HepG2 (cell line): ENCODE measurements at regions not wholly inside any gene's neighbourhood (a gene's known extent, or its start where the extent isn't known, plus 50 kb on each side); places are given as distances from the start of the nearest gene placed in this dataset.

Experiments used
- ATAC-seq: fragments of 200-7000 bp; cut with Tn5 transposase; 3 replicates; pipeline ENCODE4 v1.9.1; 2020; ENCODE audit warnings: mild to moderate bottlenecking, moderate library complexity
- BruUV-seq: library from RNA; stranded (reverse); fragments of 400-500 nt; replicated peaks from 2 replicates; lab custom pipeline; 2021; lab: Mats Ljungman, UMichigan
- CTCF ChIA-PET: fragments of 300-600 bp; formaldehyde crosslinking; extraction: SDS; loops from one replicate; lab custom pipeline; 2021; ENCODE audit warnings: low total read pairs, inconsistent platforms, low intra/inter-chr PET ratio; lab: Yijun Ruan, JAX
- POLR2A ChIA-PET: fragments of 350-600 bp; sonication (Branson Sonifier 250); formaldehyde crosslinking; loops from one replicate; lab custom pipeline; 2020; ENCODE audit warnings: antibody characterized with exemption, inconsistent platforms; lab: Yijun Ruan, JAX
- DNase-seq: peaks from one replicate; pipeline ENCODE4 v3.0.0-alpha.2; 2015; ENCODE audit warnings: low spot score
- FAIRE-seq: peaks from 3 replicates; lab custom pipeline; 2011; peaks lifted over from hg19 to GRCh38; lab: Jason Lieb, UNC
- H2AFZ ChIP-seq: one replicate; pipeline ENCODE4 v1.6.1; 2011; ENCODE audit warnings: low read length, inconsistent platforms
- H3K27ac ChIP-seq: fragments of 300-600 bp; 3 replicates; pipeline ENCODE4 v1.8.0; 2011; ENCODE audit warnings: mixed run types, mild to moderate bottlenecking, mixed read lengths, low read length, inconsistent platforms; ENCODE audit not compliant: insufficient read depth; ENCODE audit errors: extremely low read length
- H3K27me3 ChIP-seq, 2 experiments: fragments of 200-600 bp in 1 of 2; 2 replicates in 1 of 2; 3 replicates in 1 of 2; pipeline versions ENCODE4 v1.6.0 to v1.8.0; 2011; ENCODE audit warnings: low read length in 2 of 2, mild to moderate bottlenecking in 2 of 2, moderate library complexity in 2 of 2, inconsistent platforms in 1 of 2; ENCODE audit not compliant: insufficient read depth in 2 of 2, control insufficient read depth in 1 of 2
- H3K36me3 ChIP-seq, 2 experiments: fragments of 200-600 bp in 1 of 2; replicated peaks in 1 of 2; 2 replicates in 1 of 2; 3 replicates in 1 of 2; pipeline versions ENCODE4 v1.5.1 to v1.8.0; 2011; ENCODE audit warnings: low read length in 2 of 2, inconsistent platforms in 1 of 2; ENCODE audit not compliant: insufficient read depth in 2 of 2, control insufficient read depth in 1 of 2
- H3K4me1 ChIP-seq: 2 replicates; pipeline ENCODE4 v1.5.1; 2012; ENCODE audit warnings: low read length, inconsistent platforms; ENCODE audit not compliant: insufficient read depth
- H3K4me2 ChIP-seq: 2 replicates; pipeline ENCODE4 v1.6.0; 2011; ENCODE audit warnings: low read depth, low read length, inconsistent platforms
- H3K4me3 ChIP-seq, 3 experiments: fragments of 200-600 bp in 1 of 3; sonication (generic), shearing (Covaris generic) in 1 of 3; replicated peaks in 1 of 3; 2 replicates each; pipeline ENCODE4 v1.5.1; 2011 to 2016; ENCODE audit warnings: low read length in 3 of 3, inconsistent platforms in 2 of 3, low read depth in 2 of 3, mild to moderate bottlenecking in 2 of 3, control low read depth in 1 of 3, mixed read lengths in 1 of 3; ENCODE audit not compliant: insufficient read depth in 1 of 3
- H3K79me2 ChIP-seq: one replicate; pipeline ENCODE4 v1.6.1; 2011; ENCODE audit warnings: low read length, inconsistent platforms; ENCODE audit not compliant: insufficient read depth
- H3K9ac ChIP-seq: 2 replicates; pipeline ENCODE4 v1.6.0; 2011; ENCODE audit warnings: mild to moderate bottlenecking, low read depth, low read length, inconsistent platforms; ENCODE audit not compliant: insufficient read depth
- H3K9me3 ChIP-seq: 2 replicates; pipeline ENCODE4 v1.5.1; 2012; ENCODE audit warnings: mild to moderate bottlenecking, low read length
- H4K20me1 ChIP-seq: 2 replicates; pipeline ENCODE4 v1.6.0; 2011; ENCODE audit warnings: inconsistent platforms, mild to moderate bottlenecking, low read length, moderate library complexity; ENCODE audit not compliant: insufficient read depth
- ARNT2 ChIP-seq: sonication (generic); formaldehyde crosslinking; IDR thresholded peaks from 2 replicates; pipeline ENCODE4 v1.8.0; 2022; ENCODE audit warnings: mild to moderate bottlenecking, low read depth, missing genetic modification reagents, moderate library complexity
- BRCA1 ChIP-seq: sonication (generic); formaldehyde crosslinking; IDR thresholded peaks from 2 replicates; pipeline ENCODE4 v1.4.0; 2020; ENCODE audit warnings: missing genetic modification reagents
- FLYWCH1 ChIP-seq: sonication (generic); formaldehyde crosslinking; IDR thresholded peaks from 2 replicates; pipeline ENCODE4 v1.8.1; 2023; ENCODE audit warnings: mild to moderate bottlenecking, missing genetic modification reagents
- HES4 ChIP-seq: sonication (generic); formaldehyde crosslinking; IDR thresholded peaks from 2 replicates; pipeline ENCODE4 v1.9.0; 2021; ENCODE audit warnings: mild to moderate bottlenecking, missing genetic modification reagents, borderline replicate concordance
- KAT8 ChIP-seq: IDR thresholded peaks from 2 replicates; pipeline ENCODE4 v1.6.1; 2016; ENCODE audit warnings: missing genetic modification reagents, missing compliant biosample characterization
- KDM3A ChIP-seq: IDR thresholded peaks from 2 replicates; pipeline ENCODE4 v1.6.1; 2018; ENCODE audit warnings: low read depth, missing compliant biosample characterization
- KMT2B ChIP-seq: IDR thresholded peaks from 2 replicates; pipeline ENCODE4 v1.6.1; 2016; ENCODE audit warnings: missing genetic modification reagents, missing compliant biosample characterization
- MED13 ChIP-seq: sonication (generic); formaldehyde crosslinking; IDR thresholded peaks from 2 replicates; pipeline ENCODE4 v1.5.0; 2020; ENCODE audit warnings: missing genetic modification reagents
- PLRG1 ChIP-seq: fragments of 450-650 bp; conservative IDR thresholded peaks from 2 replicates; pipeline ENCODE4 v1.6.1; 2016
- SALL1 ChIP-seq: sonication (generic); formaldehyde crosslinking; IDR thresholded peaks from 2 replicates; pipeline ENCODE4 v1.8.0; 2022; ENCODE audit warnings: mild to moderate bottlenecking, missing genetic modification reagents
- SAP130 ChIP-seq: IDR thresholded peaks from 2 replicates; pipeline ENCODE4 v1.6.1; 2016; ENCODE audit warnings: low read depth
- STAG1 ChIP-seq: sonication (generic); formaldehyde crosslinking; IDR thresholded peaks from 2 replicates; pipeline ENCODE4 v1.4.0; 2020; ENCODE audit warnings: missing genetic modification reagents
- STAT5B ChIP-seq: sonication (generic); formaldehyde crosslinking; IDR thresholded peaks from 2 replicates; pipeline ENCODE4 v1.4.0; 2020; ENCODE audit warnings: missing genetic modification reagents
- TSC22D2 ChIP-seq: sonication (generic); formaldehyde crosslinking; IDR thresholded peaks from 2 replicates; pipeline ENCODE4 v1.5.1; 2020; ENCODE audit warnings: missing genetic modification reagents, mild to moderate bottlenecking, borderline replicate concordance
- ZBTB20 ChIP-seq: sonication (generic); formaldehyde crosslinking; IDR thresholded peaks from 2 replicates; pipeline ENCODE4 v1.8.1; 2023; ENCODE audit warnings: missing genetic modification reagents, low read depth, mild to moderate bottlenecking, borderline replicate concordance
- ZFP82 ChIP-seq: sonication (generic); formaldehyde crosslinking; IDR thresholded peaks from 2 replicates; pipeline ENCODE4 v1.5.1; 2020; ENCODE audit warnings: mild to moderate bottlenecking, missing genetic modification reagents, borderline replicate concordance
- WGBS: methylation state at CpG from one replicate; pipeline ENCODE4 v1.1.6; 2017; ENCODE audit warnings: low lambda C conversion rate; 5-methylcytosine and 5-hydroxymethylcytosine counted together
- in situ Hi-C: cut with HindIII; loops from 2 replicates; pipeline ENCODE4 v1.10.0; 2017; ENCODE audit warnings: low pct_unique_long_range_greater_than_20kb; ENCODE audit not compliant: extremely low pct_ligation_motif_present
- intact Hi-C: fragments of 100-400 bp; cut with micrococcal nuclease; formaldehyde crosslinking; loops from one replicate; pipeline ENCODE4 v1.10.0; 2022; ENCODE audit not compliant: unreplicated experiment
- TF ChIP-seq, protein P1 (sequence below): sonication (generic); formaldehyde crosslinking; IDR thresholded peaks from 2 replicates; pipeline ENCODE4 v1.4.0; 2020; ENCODE audit warnings: missing genetic modification reagents, borderline replicate concordance
- TF ChIP-seq, protein P2 (sequence below): sonication (generic); formaldehyde crosslinking; IDR thresholded peaks from 2 replicates; pipeline ENCODE4 v1.4.0; 2020; ENCODE audit warnings: missing genetic modification reagents
- TF ChIP-seq, protein P3 (sequence below): sonication (generic); formaldehyde crosslinking; IDR thresholded peaks from 2 replicates; pipeline ENCODE4 v1.8.1; 2023; ENCODE audit warnings: mild to moderate bottlenecking, missing genetic modification reagents, borderline replicate concordance

DNA sequence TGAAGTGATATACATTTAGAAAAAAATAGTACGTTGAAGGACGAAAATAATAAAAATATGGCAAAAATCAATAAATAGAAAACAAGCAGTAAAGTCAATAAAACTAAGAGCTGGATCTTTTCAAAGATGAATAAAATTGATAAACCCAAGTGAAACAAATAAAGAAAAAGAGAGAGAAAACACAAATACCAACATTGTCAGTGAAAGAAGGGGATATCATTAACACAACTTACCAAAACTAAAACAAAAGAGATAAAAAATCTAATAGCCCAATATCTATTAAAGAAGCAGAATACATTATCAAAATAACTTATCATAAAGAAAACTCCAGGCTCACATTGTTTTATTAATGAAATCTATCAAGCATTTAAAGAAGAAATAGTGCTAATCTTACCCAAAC, 675.1 kb downstream of the UQCRFS1 start:
- no TSS peak for BruUV-seq
- ATAC-seq (no peak), DNase-seq (no peak)
- no peak overlapping the region for H3K9ac ChIP-seq
- H3K79me2 ChIP-seq = no peaks in the 10 kb centered on the region
- TF ChIP-seq PLRG1 = no peak
- TF ChIP-seq, all 625 proteins: peak for 0
- Histone ChIP-seq H2AFZ (no peak overlapping the region), H3K4me2 (no peak overlapping the region), H3K27me3 (no peaks in the 10 kb centered on the region), H3K4me3 (no peak overlapping the region), H3K36me3 (no peaks in the 10 kb centered on the region), H3K4me1 (no peaks in the 10 kb centered on the region), H3K9me3 (peaks cover 48% of the 10 kb centered on the region), H3K27ac (no peak overlapping the region), H4K20me1 (no peaks in the 10 kb centered on the region)
- CTCF ChIA-PET = no interaction called here
- POLR2A ChIA-PET = no interaction called here
- in situ Hi-C loops = no loop called here
- intact Hi-C loops = no loop called here
- no peak for FAIRE-seq
- WGBS = 0% methylated on average over 2 of the region's 2 CpGs

DNA sequence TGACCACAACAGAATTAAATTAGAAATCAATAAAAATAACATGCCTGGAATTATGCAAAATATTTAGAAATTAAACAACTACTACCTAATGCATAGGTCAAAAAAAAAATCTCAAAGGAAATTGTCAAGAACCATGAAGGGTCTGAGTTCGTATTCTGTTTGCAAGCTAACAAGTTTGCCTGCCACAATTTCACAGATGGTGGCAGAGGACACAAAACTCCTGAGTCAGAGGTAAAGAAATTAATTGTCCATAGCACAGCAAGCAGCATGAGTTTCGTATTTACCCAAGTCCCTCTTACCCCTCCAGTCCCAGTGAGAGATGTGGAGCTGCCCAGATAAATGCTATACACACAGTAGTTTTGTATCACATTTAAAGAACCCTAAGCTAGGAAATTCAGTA, 675.9 kb downstream of the UQCRFS1 start:
- ChIA-PET POLR2A (no interaction called here), CTCF (no interaction called here)
- ATAC-seq = no peak
- no TSS peak for BruUV-seq
- in situ Hi-C loops (no loop called here), intact Hi-C loops (no loop called here)
- DNase-seq = no peak
- 0% methylated on average over 2 of the region's 2 CpGs for WGBS
- no peak overlapping the region for H3K4me2 ChIP-seq
- no peak overlapping the region for H3K9ac ChIP-seq
- no peaks in the 10 kb centered on the region for H3K36me3 ChIP-seq
- no peak overlapping the region for H2AFZ ChIP-seq
- no peak for FAIRE-seq
- H3K4me1 ChIP-seq = no peaks in the 10 kb centered on the region
- no peaks in the 10 kb centered on the region for H3K27me3 ChIP-seq
- H3K79me2 ChIP-seq = no peaks in the 10 kb centered on the region
- peaks cover 53% of the 10 kb centered on the region for H3K9me3 ChIP-seq
- H3K27ac ChIP-seq = no peak overlapping the region
- no peaks in the 10 kb centered on the region for H4K20me1 ChIP-seq
- H3K4me3 ChIP-seq = no peak overlapping the region
- TF ChIP-seq, protein P1, sequence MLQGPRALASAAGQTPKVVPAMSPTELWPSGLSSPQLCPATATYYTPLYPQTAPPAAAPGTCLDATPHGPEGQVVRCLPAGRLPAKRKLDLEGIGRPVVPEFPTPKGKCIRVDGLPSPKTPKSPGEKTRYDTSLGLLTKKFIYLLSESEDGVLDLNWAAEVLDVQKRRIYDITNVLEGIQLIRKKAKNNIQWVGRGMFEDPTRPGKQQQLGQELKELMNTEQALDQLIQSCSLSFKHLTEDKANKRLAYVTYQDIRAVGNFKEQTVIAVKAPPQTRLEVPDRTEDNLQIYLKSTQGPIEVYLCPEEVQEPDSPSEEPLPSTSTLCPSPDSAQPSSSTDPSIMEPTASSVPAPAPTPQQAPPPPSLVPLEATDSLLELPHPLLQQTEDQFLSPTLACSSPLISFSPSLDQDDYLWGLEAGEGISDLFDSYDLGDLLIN (CRISPR knock-in tag) = no peak
- TF ChIP-seq HES4 (no peak), FLYWCH1 (CRISPR knock-in tag) (no peak), ZFP82 (no peak), STAG1 (no peak), TSC22D2 (CRISPR knock-in tag) (no peak), SALL1 (CRISPR knock-in tag) (no peak), MED13 (CRISPR knock-in tag) (no peak), ZBTB20 (no peak), KMT2B (CRISPR knock-in tag) (no peak), KAT8 (CRISPR knock-in tag) (no peak), ARNT2 (no peak), SAP130 (CRISPR knock-in tag) (no peak), STAT5B (no peak), BRCA1 (CRISPR knock-in tag) (no peak), KDM3A (CRISPR knock-in tag) (no peak)
- TF ChIP-seq, protein P2, sequence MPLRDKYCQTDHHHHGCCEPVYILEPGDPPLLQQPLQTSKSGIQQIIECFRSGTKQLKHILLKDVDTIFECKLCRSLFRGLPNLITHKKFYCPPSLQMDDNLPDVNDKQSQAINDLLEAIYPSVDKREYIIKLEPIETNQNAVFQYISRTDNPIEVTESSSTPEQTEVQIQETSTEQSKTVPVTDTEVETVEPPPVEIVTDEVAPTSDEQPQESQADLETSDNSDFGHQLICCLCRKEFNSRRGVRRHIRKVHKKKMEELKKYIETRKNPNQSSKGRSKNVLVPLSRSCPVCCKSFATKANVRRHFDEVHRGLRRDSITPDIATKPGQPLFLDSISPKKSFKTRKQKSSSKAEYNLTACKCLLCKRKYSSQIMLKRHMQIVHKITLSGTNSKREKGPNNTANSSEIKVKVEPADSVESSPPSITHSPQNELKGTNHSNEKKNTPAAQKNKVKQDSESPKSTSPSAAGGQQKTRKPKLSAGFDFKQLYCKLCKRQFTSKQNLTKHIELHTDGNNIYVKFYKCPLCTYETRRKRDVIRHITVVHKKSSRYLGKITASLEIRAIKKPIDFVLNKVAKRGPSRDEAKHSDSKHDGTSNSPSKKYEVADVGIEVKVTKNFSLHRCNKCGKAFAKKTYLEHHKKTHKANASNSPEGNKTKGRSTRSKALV (CRISPR knock-in tag) = no peak
- TF ChIP-seq, protein P3, sequence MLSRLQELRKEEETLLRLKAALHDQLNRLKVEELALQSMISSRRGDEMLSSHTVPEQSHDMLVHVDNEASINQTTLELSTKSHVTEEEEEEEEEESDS = no peak
